NCI-H1436 treated with DMSO at 0.1 percent for 48 hours (cell line): ENCODE measurements at regions not wholly inside any gene's neighbourhood (a gene's known extent, or its start where the extent isn't known, plus 50 kb on each side); places are given as distances from the start of the nearest gene placed in this dataset.

Source experiments
- DNase-seq: peaks from one replicate; lab custom pipeline; 2025; lab: John Stamatoyannopoulos, UW

DNA sequence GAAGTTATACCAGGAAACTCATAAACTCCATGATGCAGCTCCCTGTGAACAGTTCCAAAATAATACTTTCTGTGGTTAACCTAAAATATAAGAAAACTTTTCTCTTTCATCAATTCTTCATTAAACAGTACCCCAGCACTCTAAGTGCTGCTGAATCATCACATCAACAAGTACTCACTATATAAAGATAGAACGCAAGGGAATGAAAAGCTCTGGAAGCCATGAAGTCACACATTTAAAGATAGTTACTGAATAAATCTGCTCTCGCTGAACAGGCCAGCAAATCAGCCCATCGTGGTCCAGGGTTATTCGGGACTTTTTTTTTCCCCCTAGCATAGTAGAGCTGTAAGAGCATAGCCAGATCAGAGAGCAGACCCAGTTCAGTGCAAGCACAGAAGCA lies 254.3 kb downstream of the IPMK start:
- no peak for DNase-seq

- peak; percentile 53 for DNase-seq
Measured at GRCh38 chr10:58010073-58010702, 257.5 kb downstream of the IPMK start.

GRCh38 chr10:58003945-58004344 lies 263.7 kb downstream of the IPMK start:
- DNase-seq, result no peak

GRCh38 chr10:58001159-58001558 lies 266.5 kb downstream of the IPMK start:
- DNase-seq, result no peak

DNA sequence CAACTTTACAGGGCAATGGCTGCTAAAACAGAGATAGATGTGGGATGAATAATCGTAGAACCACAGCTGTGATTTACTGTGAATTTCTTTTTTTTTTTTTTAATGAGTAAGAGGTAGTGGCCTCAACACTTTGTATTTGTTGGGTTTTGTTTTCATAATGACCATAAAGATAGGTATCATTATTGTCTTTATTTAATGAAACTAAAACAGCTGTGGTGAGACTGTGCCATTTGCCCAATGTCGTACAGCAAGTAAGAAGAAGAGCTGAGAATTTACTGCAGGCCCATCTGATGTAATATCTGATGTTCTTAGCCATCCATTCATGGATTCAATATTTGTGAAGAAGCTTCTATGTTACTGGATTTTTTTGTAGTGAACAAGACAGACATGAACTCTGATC lies 271.2 kb downstream of the IPMK start:
- no peak for DNase-seq

DNA sequence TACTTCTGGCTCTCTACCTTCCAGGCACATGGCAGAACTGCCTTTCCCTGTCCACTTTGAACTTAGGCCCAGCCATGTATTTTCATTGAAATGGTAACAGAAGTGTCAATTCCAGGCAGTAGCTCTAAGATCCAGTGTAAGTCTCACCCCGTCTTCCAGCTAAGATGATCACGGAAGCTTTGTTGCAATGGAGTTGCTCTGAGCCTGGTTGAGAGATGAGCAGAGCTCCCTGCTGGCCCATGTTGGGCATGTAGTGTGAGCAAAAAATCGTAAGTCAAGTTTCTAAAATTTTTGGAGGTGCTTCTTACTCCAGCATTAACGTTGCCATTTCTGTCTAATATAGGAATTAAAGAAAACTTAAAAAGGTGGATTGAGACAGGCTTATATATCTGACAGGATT lies 274.4 kb downstream of the IPMK start:
- DNase-seq, result no peak

DNA sequence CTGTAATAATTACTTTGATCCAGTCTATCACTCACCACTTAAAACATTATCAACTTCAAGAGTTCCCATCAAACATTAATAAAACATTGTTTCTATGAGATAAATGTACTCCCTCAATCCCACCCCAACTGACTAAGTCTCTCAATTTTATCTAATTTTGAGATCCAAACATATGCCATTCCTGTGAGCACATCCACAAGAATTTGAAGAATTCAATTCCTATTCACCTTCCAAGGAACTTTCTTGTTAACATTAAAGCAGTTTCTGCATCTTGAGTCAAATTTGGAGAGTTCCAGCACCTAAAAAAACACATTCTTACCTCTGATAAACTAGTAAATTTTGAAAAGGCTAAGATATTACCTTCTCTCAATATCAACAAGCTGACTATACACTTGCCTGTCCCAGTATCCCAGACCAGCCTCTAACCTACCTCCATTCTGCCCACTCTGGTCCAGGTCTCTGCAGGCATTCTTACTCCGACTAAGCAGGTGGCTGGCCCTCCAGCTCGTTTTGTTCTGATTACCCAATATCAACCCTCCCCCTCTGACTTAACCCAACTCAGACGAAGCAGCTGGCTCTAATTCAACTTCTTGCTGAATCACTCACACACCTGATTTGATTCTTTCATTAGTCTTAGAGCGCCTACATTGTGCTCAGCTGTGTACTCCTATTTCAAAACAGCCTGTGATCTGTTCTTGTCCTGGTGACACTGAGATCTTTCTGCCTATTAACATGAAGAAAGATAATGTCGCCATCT lies 275.2 kb downstream of the IPMK start:
- no peak for DNase-seq

DNA sequence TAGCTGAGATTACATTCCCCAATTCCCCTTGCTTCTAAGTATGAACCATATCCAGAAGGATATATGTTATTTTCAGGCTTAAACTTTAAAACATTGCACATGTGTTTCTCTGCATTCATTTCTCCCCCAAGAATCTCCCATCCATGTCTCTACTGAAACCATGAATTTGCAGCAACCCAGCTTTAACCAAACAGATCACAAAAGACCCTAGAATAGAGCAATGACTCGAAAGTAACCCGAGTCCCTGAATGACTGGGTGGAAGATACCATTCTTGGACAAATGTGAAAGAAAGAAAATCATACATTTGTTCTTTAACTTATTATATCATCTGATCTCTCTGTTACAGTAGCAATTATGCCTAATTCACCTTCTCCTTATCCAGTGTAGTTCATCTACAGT lies 278.7 kb downstream of the IPMK start:
- no peak for DNase-seq

- DNase-seq, result no peak
Measured at GRCh38 chr10:57987055-57987721, 280.5 kb downstream of the IPMK start.

- no peak for DNase-seq
Measured at GRCh38 chr10:57986422-57986821, 281.3 kb downstream of the IPMK start.

- DNase-seq, result no peak
Measured at GRCh38 chr10:57983281-57983791, 284.4 kb downstream of the IPMK start.

DNA sequence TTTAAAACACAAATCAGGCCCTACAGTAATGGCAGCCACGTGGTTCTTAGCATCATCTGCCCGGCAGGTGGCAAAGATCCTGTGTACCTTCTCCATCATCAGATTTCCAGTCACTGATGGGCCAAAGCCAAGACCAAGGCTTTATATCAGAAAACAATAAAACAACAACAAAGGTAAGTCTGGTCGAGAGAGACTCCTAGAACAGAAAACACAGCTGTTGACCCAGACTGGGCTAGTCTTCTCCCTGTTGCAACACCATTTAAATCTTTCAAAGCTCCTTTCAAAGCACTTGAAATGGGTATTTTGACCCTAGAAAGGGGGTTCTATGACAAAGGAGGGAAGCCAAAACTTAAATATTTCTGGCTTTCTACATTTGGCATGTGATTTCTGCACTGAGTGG lies 285.6 kb downstream of the IPMK start:
- no peak for DNase-seq

- no peak for DNase-seq
Measured at GRCh38 chr10:57979956-57980355, 287.7 kb downstream of the IPMK start.

GRCh38 chr10:57979491-57979890 lies 288.2 kb downstream of the IPMK start:
- DNase-seq, result no peak

GRCh38 chr10:57977262-57977661 lies 290.4 kb downstream of the IPMK start:
- DNase-seq, result no peak

DNA sequence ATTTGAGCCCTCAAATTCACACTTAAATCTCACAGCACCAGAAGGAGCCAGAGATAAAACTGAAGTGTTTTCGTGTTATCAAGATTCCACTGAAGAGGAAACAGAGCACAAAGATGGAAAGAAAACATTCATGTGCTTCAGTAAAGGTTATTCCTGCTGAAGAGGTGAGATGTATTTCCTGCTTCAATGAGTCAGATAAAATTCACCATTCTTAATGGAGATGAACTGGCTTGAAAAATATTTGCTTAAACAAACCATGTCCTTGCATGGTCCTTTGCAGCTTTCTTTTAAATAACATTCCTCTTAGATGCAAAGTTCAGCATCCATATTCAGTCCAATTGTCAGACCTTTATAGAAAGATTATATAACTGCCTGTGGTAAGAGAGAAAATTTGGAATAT lies 294.2 kb downstream of the IPMK start:
- DNase-seq, result no peak

DNA sequence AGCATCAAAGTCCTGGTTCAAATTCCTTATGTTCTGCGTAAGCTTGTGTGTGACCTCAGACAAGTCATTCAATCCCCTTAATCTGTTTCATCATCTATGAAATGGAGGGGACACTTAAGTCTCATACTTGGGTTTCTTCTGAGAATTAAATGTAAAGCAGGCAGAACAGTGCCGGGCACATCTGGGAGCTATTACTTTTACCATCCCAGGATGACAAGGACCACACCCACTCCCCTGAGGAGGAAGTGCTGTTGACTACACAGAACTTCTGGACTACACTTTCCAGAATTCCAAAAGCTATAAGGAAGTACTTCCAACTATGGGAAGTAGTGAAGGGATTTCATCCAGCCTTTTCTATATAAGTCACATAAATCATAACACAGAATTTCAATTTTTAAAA lies 294.9 kb downstream of the IPMK start:
- no peak for DNase-seq

- no peak for DNase-seq
Measured at GRCh38 chr10:57968328-57969016, 299.2 kb downstream of the IPMK start.

DNA sequence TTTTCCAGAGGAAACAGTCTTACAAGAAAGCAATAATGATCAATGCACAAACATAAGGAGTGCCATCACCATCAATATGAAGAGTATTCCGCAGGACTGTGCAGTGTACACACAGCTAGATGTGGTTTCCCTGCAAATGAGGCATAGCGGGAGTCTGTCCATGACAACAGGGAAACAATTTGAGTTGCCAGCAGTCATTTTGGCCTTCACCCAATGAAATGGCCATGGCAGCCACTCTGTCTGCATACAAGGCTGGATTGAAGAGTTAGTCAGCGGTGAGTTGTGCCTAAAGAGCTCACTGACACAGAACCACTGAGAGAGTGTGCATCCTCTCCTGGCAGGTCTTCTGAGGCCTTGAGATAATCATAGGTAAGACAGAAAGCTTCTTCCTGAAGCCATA lies 303.3 kb downstream of the IPMK start:
- no peak for DNase-seq

GRCh38 chr10:57963546-57963945 lies 304.1 kb downstream of the IPMK start:
- DNase-seq, result no peak

- no peak for DNase-seq
Measured at GRCh38 chr10:57962839-57963238, 304.9 kb downstream of the IPMK start.

GRCh38 chr10:57961487-57961886 lies 306.2 kb downstream of the IPMK start:
- no peak for DNase-seq

DNA sequence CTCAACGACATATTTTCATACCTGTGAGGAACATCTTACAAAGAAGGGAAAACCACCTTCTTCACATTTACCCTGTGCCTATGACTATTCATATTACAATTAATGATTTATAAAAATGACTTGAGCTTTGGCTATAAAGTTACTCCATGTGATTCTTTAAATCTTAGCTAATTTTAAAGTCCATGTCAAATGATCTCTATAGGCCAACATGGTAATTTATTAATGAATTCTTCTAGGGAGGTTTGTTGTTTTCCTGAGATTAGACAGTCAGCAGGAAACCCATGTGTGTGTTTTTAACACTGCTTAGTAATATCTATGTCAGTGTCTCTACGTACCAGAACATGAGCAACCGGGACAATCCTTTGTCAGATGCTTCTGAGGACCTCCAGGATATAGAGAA lies 307.3 kb downstream of the IPMK start:
- no peak for DNase-seq
